ENCODE measurements at regions not wholly inside any gene's neighbourhood (a gene's known extent, or its start where the extent isn't known, plus 50 kb on each side); places are given as distances from the start of the nearest gene placed in this dataset.

GRCh38 chr22:22811016-22812009, 76.3 kb upstream of the IGLL5 start:
- no peak for TF ChIP-seq CTCF (IDR thresholded peaks at IDR 0.05)
- no peak for TF ChIP-seq ZFX (IDR thresholded peaks at IDR 0.05; ENCODE audit: borderline replicate concordance)
